Activated T-cell treated with anti-CD3 and anti-CD28 coated beads for 24 hours (primary cell): ENCODE measurements at regions not wholly inside any gene's neighbourhood (a gene's known extent, or its start where the extent isn't known, plus 50 kb on each side); places are given as distances from the start of the nearest gene placed in this dataset.
"Not testable (repeated sequence)": the region's sequence is repeated elsewhere in the genome, so short reads cannot be mapped to it uniquely, and the experiment has no call there.

Experiments used
- DNase-seq: peaks from one replicate; pipeline ENCODE4 v3.0.0-alpha.2; 2020; ENCODE audit warnings: low read depth

- not testable (repeated sequence) for DNase-seq
Observed at GRCh38 chr15:85196697-85197096, 183.7 kb upstream of the AKAP13 start.

- not testable (repeated sequence) for DNase-seq
Observed at GRCh38 chr15:85197582-85197981, 182.8 kb upstream of the AKAP13 start.

- DNase-seq, result not testable (repeated sequence)
Observed at GRCh38 chr15:85198432-85198831, 182.0 kb upstream of the AKAP13 start.

DNA sequence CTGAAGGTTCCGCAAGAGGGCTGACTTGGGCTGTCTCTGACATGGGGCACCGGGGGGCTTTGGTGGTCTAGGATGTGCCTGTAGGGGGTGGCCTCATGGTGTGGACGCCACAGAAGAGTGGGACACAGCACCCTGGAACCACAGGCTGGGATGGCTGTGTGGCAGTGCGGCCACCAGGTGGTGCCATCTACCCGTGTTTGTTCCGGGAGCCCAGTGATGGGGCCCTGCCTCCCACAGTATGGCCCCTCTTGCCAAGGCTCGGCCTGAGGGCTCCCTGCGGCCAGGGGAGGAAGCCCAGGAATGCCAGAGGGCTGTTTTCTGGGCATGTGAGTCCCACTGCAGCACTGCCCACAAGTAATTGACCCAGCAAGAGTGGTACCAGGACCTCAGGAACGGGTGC is 180.2 kb upstream of the AKAP13 start:
- not testable (repeated sequence) for DNase-seq

- not testable (repeated sequence) for DNase-seq
Observed at GRCh38 chr15:85201118-85201793, 179.1 kb upstream of the AKAP13 start.

DNA sequence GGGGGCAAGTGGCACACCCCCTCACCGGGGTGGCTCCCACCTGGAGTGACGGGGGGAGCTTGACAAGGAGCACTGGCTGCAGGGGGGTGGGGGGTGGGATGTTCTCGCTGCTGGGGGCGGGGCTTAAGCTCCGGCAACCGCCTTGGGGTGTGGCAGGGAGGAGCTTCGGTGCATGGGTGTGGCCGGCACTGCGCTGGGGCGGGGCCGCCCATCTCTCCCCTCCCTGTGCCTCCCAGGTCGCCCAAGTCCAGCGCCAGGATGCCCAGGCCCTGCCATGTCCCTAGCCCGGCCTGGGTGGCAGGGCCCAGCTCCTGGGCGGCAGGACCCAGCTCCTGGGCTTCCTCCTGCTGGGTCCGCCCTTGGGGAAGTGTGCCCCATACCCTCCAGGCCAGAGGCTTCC is 175.9 kb upstream of the AKAP13 start:
- not testable (repeated sequence) for DNase-seq

- DNase-seq, result not testable (repeated sequence)
Observed at GRCh38 chr15:85233791-85234325, 146.5 kb upstream of the AKAP13 start.

- DNase-seq, result not testable (repeated sequence)
Observed at GRCh38 chr15:85234450-85235196, 145.8 kb upstream of the AKAP13 start.

DNA sequence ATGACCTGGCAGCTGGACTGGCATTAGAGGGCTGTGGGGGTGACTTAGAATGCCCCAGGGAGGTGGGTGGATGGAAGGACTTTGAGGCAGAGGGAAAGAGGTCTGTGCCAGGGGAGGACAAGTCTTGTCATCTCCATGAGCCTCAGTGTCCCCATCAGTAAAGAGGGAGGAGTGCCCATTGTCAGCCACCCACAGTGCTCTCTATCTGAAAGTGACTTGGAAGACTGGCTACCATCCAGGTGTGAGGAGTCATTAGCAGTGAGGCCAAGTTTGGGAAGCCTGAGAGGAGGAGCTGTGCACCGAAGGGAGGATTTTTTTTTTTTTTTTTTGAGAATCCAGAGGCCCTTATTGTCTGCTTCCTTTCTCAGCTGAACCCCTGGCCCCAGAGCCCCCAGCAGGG is 136.3 kb upstream of the AKAP13 start:
- not testable (repeated sequence) for DNase-seq

DNA sequence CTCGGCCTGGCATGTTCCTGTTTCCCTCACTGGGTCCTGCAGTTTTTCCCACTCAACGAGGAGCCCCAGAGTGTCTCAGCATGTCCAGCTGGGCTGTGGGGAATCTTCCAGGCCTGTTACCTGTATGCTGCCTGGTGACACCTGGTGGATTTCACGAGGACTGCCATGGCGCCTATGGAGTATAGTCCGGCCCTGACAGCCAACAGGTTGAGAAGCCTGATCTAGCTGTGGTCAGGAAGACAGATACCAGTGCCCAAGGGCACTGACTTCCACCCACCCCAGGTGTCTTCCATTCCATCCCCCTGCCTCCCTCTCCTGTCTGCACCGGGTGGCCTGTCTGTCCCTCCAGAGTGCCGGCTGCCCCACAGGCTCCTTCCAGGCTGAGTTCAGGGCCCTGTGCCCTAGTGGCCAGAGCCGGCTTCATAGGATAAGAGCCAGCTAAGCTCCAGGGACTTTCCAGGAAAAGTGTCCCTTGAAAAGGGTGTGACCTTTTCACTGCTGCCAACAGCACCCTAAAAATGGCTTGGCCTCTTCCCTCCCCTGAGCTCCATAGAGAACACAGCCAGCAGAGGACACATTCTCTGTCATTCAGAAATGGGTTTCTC is 129.4 kb upstream of the AKAP13 start:
- DNase-seq, result not testable (repeated sequence)

DNA sequence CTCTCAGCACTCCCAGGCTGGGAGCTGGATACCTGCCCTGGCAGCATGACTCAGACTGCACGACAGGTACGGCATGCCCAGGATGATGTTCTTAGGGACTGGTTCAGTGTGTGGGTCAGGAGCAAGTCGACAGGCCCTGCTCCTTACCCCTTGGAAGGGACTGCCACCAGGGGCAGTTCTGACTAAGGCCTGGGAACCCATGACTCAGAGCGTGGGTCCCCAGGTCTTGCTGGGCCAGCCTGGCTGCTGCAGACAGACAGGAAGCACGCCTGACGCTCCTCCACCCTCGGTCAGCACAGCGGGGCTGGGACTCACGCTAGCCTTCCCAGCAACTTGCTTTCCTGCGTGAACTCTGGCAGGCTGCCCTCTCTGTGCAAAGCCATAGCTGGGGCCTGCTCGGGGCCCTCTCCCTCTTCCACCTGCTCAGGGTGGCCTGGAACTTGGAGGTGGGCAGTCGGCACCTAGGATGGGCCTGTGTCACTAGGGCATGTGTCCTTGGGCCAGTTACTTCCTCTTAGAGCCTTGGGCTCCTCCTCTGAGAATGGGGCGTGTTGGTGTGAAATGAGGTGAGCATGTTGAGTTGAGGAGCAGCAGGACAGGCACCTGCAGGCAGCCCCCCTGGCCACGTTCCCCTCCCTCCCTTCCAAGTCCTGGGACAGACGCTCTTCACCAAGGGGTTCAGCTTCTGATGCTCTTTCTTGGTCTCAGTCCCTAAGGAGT is 127.0 kb upstream of the AKAP13 start:
- DNase-seq, result not testable (repeated sequence)

DNA sequence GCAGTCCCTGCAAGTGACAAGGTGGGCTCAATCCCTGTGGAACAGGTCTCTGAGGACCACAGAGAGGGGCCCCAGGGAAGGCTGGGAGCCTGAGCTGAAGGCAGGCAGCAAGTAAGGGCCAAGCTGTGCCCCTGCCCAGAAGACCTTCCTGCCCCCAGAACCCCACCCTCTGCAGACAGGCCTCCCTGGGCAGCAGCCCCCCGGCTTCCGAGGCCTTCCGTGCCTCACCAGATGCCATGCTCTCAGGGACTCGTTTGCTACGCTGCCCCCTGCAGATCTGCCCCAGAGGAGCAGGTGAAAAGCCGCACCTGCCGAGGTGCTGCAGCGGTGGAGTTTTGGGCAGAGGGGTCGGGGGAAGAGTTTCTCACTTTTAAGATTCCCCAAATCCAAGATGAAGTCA is 125.4 kb upstream of the AKAP13 start:
- DNase-seq, result not testable (repeated sequence)

DNA sequence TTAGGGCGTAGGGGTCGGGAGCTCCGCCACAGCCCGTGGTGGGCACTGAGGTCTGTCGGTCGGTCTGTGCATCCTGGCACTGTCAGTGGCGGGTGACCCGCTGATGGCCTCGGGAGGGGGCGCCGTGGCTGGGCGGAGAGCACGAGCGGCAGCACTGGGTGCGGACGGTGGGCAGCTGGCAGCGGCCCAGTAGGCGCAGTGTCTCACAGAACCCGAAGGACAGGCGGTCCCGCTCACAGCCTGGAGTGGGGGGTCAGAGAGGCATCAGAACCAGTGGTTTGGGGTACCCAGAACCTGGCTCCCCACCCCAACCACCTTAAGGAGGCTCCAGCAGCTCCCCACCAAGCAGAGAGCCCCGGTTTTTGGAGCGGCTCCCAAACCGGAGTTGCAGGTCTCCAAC is 124.9 kb upstream of the AKAP13 start:
- not testable (repeated sequence) for DNase-seq

- DNase-seq, result not testable (repeated sequence)
Observed at GRCh38 chr15:85256009-85256997, 124.1 kb upstream of the AKAP13 start.

DNA sequence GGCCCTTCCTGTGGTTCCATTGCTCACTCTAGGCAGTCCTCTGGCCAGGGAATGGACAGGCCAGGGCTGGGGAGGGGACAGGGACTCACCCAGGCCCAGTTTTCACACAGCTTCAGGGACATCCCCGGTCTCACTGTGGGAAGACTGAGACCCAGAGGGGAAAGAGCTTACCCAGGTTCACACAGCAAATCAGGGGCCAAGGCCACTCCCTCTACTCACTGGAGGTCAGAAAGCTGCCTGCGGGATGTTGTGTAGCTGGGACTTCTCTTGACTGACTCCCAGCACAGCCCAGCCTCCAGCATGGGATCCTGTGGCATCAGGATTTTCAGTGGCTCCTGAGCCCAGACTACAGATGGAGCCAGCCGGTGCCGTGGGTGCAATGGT is 122.3 kb upstream of the AKAP13 start:
- DNase-seq, result not testable (repeated sequence)

DNA sequence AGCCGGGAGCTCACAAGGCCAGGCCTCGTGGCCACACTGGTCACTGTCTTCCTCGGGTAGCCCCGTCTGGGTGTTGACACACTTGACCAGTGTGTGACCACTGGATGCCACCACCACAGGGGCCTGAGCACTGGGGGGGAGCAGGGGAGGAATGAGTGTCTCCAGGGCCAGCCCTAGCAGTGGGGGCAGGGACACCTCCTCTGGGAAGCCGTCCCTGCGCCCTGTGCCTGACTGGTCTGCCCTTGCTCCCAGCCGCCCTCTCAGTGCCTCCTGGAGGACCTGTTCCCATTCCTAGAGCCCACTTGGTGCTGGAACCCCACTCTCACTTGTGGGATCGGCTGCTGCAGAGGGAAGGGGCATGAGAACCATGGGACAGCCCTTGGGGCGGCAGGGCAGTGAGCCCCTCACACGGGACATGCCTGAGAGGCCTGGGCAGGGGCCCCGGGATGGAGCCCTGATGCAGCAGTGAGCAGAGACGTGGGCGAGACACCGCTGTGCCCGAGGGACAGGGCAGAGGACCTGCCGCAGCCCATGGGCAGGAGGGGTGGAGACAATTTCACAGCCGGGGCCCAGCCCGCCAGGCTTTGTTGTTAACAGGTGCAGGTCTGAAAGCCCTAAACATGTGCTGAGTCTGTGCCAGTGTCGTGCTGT is 121.7 kb upstream of the AKAP13 start:
- DNase-seq, result not testable (repeated sequence)

GRCh38 chr15:85260526-85260925 is 119.9 kb upstream of the AKAP13 start:
- DNase-seq, result not testable (repeated sequence)

GRCh38 chr15:85262461-85263055 is 117.8 kb upstream of the AKAP13 start:
- not testable (repeated sequence) for DNase-seq

DNA sequence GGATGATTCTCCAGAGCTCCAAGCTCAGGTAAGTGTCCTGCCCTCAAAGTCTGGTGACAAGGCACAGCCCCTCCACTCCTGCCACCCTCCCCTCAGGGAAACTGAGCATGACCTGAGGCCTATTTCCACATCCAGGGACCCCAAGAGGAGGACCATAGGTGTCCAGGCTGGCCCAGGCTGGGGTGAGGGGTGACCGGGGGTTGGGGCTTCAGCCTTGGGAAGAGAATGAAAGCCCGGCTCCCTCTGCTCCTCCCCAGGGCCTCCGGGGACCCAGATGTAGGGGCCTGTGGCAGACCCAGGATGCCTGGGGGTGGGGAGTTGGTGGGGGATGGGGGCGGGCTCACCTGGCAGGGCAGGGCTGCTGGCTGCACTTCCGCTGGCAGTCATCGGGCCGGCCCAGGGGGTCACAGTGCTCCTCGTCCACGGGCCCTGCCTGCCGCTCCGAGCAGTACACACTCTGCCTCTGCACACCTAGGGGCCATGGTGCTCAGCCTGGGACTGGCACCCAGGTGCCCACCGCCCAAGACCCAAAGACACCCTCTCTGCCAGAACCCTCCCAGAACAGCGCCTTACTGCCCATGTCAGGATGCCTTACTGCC is 116.5 kb upstream of the AKAP13 start:
- DNase-seq, result not testable (repeated sequence)
